ENCODE measurements at regions not wholly inside any gene's neighbourhood (a gene's known extent, or its start where the extent isn't known, plus 50 kb on each side); places are given as distances from the start of the nearest gene placed in this dataset.
"Not testable (repeated sequence)": the region's sequence is repeated elsewhere in the genome, so short reads cannot be mapped to it uniquely, and the experiment has no call there.

DNA sequence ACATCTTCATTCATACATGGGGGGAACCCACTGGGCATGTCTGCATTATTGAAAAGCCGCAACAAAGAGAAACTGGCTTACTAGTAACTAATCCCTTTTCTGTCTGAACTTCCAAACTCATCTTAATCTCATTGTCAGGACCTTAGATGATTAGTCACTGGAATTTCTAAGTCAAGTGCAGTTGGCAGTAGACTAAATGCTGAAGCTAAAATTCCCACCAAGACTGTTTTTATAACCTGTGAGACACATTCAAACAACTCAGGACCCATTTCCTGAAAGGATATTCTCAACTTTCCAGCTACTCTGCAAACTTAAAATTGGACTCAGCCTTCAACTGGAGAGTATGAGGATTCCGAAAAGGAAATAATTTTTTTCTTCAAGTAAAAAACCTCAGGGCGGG is 94.8 kb upstream of the SCAF8 start:
- no peak for DNase-seq

DNA sequence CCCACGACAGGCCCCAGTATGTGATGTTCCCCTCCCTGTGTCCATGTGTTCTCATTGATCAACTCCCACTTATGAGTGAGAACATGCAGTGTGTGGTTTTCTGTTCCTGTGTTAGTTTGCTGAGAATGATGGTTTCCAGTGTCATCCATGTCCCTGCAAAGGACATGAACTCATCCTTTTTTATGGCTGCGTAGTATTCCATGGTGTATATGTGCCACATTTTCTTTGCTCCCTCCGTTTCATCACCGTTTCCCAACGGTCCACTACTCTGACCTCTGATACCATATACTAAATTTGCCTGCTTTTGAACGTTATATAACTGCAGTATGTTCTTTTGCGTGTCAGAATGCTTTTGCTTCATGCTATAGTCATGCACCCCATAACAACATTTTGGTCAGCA is 94.0 kb upstream of the SCAF8 start:
- not testable (repeated sequence) for DNase-seq

DNA sequence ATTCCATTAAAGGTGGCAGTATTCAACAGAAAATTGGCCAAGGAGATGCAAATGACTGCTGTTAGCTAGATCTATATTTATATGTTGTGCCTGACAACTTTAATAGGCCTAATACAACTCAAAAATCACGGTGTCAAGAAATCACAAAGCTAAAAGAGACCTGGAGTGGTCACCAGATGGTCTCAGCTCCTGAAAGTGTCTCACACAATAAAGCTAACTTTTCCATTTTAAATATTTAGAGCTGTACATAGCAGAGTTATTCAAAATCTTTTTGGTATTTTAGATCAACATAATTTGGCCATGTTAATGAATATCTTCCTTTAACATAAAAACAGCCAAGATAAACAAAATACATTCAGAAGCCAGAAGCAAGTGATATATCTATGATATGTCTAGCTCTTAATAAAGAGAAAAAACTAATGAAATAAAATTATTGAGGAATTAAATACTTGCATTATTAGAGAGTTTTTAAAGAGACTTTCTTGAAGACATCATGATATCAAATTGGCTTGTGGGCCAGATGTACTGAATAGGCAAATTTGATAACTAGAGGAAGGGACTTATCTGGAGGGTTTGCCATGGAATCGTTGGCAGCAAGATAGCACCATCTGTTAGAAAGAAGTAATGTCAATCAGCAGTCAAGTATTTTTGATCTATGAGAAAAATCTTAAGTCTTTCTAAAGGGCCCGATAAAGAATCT is 84.9 kb upstream of the SCAF8 start:
- peak; percentile 62 for DNase-seq

DNA sequence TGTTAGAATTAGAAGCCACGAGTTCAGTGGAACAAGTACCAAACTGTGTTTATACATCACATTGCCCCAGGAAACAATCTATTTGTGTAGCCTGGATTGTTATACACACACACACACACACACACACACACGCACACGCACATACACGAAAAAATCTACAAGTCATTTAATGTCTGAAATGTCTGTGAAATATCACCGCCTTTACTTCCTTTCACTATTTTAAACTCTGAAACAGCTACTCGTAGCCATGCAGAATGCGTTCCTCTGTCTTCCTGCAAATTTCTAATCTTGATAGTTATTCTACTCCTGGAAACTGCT is 84.4 kb upstream of the SCAF8 start:
- no peak for DNase-seq

DNA sequence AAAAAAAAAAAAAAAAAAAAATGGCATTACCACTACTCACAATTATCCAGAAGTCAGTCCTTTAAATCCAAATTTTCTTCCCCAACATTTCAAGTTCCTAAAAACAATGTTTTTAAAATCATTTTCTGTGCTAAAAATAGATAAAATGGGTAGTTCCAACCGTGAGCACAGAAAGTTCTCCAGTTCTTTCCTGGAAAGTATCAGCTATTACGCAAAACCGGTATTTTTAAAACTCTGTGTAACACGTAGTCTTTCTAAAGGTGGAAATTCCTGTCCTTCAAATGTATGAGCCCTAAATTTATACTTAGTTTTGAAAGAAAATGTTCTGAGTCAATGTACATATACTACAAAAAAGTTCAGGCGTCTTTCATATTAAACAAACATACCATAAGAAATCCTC is 83.5 kb upstream of the SCAF8 start:
- peak; percentile 12 for DNase-seq

DNA sequence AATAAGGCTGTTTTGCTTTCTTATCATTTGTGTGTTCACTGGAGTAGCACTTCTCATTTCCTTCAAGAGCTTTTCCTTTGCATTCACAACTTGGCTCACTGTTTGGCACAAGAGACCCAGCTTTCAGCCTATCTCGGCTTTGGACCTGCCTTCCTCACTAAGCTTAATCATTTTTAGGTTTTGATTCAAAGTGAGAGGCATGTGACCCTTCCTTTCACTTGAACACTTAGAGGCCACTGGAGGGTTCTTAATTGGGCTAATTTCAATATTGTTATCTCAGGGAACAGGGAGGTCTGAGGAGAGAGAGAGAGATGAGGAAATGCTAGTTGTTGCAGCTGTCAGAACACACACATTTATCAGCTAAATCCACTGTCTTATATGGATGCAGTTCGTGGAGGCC is 82.9 kb upstream of the SCAF8 start:
- peak; percentile 89 for DNase-seq

DNA sequence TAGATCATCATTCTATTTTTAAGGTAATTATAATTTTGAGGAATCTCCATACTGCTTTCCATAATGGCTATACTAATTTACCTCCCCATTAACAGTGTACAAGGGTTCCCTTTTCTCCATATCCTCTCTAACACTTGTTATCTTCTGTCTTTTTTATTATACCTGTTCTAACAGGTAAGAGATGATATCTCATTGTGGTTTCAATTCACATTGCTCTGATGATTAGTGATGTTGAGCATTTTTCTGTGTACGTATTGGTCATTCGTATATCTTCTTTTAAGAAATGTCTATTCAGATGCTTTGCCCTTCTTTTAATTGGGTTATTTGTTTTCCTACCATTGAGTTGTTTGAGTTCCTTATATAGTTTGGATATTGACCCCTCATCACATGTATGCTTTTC is 81.6 kb upstream of the SCAF8 start:
- DNase-seq, result no peak

DNA sequence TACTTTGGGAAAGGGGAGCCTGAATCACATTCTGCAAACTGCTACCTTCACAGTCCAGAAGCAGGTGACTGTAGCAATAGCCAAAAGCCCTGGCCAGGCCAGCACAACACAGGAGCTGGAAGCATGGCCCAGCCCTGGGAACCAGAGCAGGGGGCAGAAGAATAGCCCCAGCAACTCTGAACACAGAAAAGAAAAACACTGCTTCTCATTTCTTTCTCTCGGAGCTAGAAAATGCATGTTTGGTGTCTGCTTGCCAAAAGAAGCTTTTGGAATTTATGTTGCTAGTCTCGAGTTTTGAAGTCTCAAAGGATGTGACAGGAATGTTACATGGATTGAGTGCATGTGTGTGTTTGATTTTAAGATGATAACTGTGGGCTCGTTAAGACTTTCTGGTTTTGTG is 79.8 kb upstream of the SCAF8 start:
- no peak for DNase-seq

DNA sequence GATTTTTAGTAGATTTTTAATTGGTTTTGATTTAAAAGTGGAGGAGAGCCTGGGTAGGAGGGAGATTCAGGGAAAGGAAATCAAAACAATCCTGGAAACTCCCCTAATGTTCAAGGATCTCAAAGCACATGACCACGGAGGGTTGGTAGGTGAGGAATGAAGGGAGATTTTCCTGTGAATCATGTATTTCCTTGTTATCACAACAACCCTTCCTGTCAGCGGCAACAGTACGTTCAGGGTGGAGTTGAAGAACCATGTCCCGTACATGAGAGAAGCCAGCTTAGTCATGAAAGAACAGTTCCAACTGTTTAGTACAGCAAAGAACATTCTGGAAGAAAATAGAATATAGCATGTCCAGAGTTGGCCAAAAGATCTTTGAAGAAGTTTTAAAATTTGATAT is 79.4 kb upstream of the SCAF8 start:
- DNase-seq, result peak; percentile 24

DNA sequence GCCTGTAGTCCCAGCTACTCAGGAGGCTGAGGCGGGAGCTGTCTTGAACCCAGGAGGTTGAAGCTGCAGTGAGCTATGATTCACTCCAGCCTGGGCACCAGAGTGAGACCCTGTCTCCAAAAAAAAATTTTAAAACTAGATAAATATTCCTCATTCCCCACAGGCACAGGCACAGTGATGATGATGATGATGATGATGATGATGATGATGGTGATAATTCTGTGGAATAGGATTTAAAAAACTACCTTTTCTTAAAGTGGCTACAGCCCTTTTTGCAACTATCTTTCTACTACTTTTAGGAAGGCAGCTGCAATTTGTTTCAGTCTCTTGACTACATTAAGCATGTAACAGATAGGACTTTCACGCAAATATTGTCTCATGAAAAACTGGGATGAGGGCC is 76.6 kb upstream of the SCAF8 start:
- DNase-seq, result no peak

DNA sequence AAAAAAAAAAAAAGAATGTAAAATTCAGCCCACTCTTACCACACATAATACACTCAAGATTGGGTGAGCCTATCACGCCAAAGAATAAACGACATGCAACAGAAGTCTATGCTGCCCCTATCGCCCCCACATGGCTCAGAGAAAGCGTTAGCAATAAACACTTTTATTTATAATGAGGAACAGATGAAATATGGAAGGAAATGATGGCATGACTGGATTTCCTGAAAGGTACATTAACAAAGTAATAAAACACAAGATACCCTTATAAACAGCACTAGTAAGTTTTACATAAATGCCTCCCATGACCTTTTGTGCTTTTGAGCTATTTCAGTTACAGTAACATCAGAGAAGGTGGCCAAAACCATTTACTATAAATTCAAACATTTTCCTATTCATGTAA is 71.4 kb upstream of the SCAF8 start:
- peak; percentile 60 for DNase-seq

DNA sequence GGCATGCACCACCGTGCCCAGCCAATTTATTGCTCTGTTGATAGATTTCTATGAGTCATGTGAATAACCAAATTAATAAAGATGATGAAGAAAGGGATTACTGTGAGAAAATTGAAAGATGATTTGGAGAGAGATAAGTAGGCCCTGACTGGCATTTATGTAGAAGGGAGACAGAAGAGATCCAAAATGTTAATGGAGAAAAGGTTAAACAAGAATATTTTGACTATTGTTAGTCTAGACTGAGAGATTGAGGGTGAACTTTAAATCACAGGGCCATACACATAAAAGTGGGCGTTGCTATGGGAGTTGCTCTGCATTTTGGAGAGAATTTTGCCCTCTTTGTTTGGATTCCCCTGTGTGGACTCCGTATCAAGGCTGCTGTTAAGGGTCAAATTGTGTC is 68.9 kb upstream of the SCAF8 start:
- no peak for DNase-seq

DNA sequence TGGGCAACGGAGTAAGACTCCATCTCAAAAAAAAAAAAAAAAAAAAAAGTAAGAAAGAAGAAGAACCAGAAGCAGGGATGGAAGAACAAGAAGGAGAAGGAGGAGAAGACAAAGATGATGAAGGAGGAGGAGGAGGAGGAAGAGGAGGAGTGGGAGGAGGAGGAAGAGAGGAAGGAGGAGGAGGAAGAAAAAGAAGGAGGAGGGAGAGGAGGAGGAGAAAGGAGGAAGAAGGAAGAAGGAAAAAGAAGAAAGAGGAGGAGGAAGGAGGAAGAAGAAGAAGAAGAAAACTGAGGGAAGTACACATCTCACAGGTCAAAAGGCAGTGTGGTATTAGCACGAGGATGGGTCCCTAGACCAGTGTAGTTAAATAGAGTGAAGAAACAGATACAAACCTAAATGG is 65.1 kb upstream of the SCAF8 start:
- DNase-seq, result no peak

DNA sequence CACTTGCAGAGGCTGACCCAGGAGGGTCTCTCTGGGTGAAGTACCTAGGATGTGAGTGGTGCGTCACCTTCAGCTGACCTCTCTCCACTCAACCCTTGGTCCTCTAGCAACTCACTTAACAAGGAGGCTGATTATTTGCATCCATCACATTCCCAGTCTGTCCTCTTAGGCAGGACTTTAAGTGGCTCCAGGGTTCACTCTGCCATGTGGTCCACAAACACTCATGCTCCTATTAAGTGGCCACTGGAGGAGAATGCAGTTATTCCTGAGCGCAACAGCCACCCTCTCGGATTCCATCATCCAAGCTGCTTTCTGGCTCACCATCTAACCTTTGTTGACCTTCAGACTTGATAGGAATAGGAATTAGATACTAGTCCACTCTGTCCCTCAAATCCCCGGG is 61.1 kb upstream of the SCAF8 start:
- DNase-seq, result no peak

DNA sequence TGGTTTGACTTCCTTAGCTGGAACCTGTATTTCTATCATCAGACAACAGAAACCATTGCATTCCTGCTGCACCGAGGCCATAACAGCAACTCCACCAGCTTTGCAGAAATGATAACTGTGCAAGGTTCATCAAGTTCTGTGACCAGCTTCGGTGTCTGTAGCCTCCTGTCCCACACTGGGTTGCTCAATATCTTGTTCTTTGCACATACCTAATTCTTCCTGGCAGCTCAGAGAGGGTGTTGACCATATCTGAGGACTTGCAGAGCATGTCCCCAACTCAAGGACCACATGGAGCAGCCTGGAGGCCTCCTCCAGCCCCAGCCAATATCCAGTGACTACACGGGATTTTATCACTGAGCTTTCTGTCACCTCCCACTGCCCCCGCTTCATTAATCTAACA is 59.3 kb upstream of the SCAF8 start:
- DNase-seq, result peak; percentile 45

DNA sequence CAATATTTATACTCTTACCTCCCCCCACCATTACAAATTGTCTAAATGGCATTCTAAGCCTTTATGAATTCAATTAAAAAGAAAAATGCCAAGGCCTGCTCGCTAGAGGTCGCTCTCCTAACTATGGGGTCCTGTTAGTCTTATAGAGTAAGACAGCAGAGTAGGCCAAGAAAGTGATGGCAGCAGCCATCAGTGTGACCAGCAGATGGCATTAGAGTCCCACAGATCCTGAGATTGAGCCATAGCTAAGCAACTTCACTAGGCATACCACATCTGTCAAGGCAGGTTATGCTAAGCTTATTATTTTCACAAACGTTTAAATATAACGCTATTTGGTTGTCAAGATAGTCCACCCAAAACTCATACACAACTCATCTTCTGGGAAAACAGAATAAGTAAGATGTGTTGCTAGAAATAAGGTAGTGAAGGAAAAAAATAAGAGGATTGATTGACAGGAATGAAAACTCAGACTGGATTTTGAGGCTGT is 57.6 kb upstream of the SCAF8 start:
- DNase-seq, result peak; percentile 97

DNA sequence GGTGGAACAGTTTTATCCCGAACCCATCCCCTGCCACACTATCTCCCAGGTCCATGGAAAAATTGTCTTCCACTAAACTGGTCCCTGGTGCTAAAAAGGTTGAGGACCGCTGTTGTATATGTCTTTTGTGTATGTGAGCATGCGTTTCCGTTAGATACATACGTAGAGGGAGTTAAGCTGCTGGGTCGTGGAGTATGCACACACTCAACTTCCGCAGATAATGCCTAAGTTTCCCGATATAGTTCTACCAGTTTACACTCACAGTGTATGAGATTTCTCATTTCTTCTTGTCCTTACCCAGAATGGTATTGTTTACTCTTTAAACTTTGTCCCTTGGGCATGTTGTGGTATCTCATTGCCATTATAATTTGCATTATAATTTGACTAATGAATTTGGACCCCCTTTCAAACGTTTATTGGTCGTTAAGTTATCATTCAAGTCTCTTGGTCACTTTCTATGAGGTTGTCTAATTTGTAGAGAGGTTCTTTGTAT is 50.5 kb upstream of the SCAF8 start:
- DNase-seq, result no peak

Data from hematopoietic multipotent progenitor cell treated with erythropoietin and hydrocortisone succinate and interleukin-3 and kit ligand, for 4 days (in vitro differentiated cells).